H9 (cell line): ENCODE measurements at regions not wholly inside any gene's neighbourhood (a gene's known extent, or its start where the extent isn't known, plus 50 kb on each side); places are given as distances from the start of the nearest gene placed in this dataset.

Experiments
- DNase-seq: peaks from one replicate; pipeline ENCODE4 v3.0.0-alpha.2; 2017
- H2AFZ ChIP-seq: one replicate; pipeline ENCODE4 v1.6.1; 2013; ENCODE audit warnings: mild to moderate bottlenecking, low read length, control low read depth, moderate library complexity
- H2AK5ac ChIP-seq: 2 replicates; pipeline ENCODE4 v1.6.1; 2013; ENCODE audit warnings: low read length, control low read depth, mixed read lengths; ENCODE audit not compliant: insufficient read length
- H2BK120ac ChIP-seq: one replicate; pipeline ENCODE4 v1.6.1; 2013; ENCODE audit warnings: low read depth, mild to moderate bottlenecking, low read length, control low read depth, inconsistent platforms; ENCODE audit not compliant: poor library complexity, severe bottlenecking
- H2BK12ac ChIP-seq: 2 replicates; pipeline ENCODE4 v1.6.1; 2013; ENCODE audit warnings: low read length, control low read depth, mixed read lengths, low read depth; ENCODE audit not compliant: insufficient read length
- H2BK15ac ChIP-seq: 2 replicates; pipeline ENCODE4 v1.6.1; 2013; ENCODE audit warnings: low read depth, low read length, control low read depth
- H2BK20ac ChIP-seq: one replicate; pipeline ENCODE4 v1.6.1; 2013; ENCODE audit warnings: low read depth, mild to moderate bottlenecking, low read length, control low read depth, inconsistent platforms; ENCODE audit not compliant: poor library complexity, severe bottlenecking
- H2BK5ac ChIP-seq: 2 replicates; pipeline ENCODE4 v1.6.1; 2013; ENCODE audit warnings: low read length, control low read depth, mixed read lengths; ENCODE audit not compliant: insufficient read length
- H3K14ac ChIP-seq: 2 replicates; pipeline ENCODE4 v1.6.1; 2013; ENCODE audit warnings: low read length, control low read depth; ENCODE audit not compliant: insufficient read depth
- H3K18ac ChIP-seq: 2 replicates; pipeline ENCODE4 v1.6.1; 2013; ENCODE audit warnings: low read depth, mild to moderate bottlenecking, mixed read lengths, low read length, control low read depth; ENCODE audit not compliant: insufficient read length
- H3K23ac ChIP-seq: 2 replicates; pipeline ENCODE4 v1.6.1; 2013; ENCODE audit warnings: low read length, control low read depth, mixed read lengths, low read depth; ENCODE audit not compliant: insufficient read length
- H3K23me2 ChIP-seq: 2 replicates; pipeline ENCODE4 v1.6.1; 2013; ENCODE audit warnings: low read depth, mild to moderate bottlenecking, mixed read lengths, low read length, control low read depth; ENCODE audit not compliant: insufficient read length, poor library complexity, severe bottlenecking
- H3K27ac ChIP-seq: 2 replicates; pipeline ENCODE4 v1.5.1; 2013; ENCODE audit warnings: low read length, control low read depth, mixed read lengths, low read depth; ENCODE audit not compliant: insufficient read length
- H3K27me3 ChIP-seq: 2 replicates; pipeline ENCODE4 v1.6.1; 2013; ENCODE audit warnings: low read length, control low read depth, inconsistent platforms; ENCODE audit not compliant: insufficient read depth
- H3K4ac ChIP-seq: 2 replicates; pipeline ENCODE4 v1.6.1; 2013; ENCODE audit warnings: low read depth, mild to moderate bottlenecking, control low read depth, inconsistent platforms, low read length, moderate library complexity
- H3K4me1 ChIP-seq: 2 replicates; pipeline ENCODE4 v1.6.1; 2013; ENCODE audit warnings: low read length, control low read depth, inconsistent platforms; ENCODE audit not compliant: insufficient read depth
- H3K4me2 ChIP-seq: 2 replicates; pipeline ENCODE4 v1.6.1; 2013; ENCODE audit warnings: low read length, control low read depth, mixed read lengths; ENCODE audit not compliant: insufficient read length, insufficient read depth
- H3K56ac ChIP-seq: 2 replicates; pipeline ENCODE4 v1.6.1; 2013; ENCODE audit warnings: low read depth, mild to moderate bottlenecking, mixed read lengths, low read length, control low read depth; ENCODE audit not compliant: insufficient read length
- H3K79me1 ChIP-seq: 2 replicates; pipeline ENCODE4 v1.6.1; 2013; ENCODE audit warnings: low read depth, mild to moderate bottlenecking, moderate library complexity, low read length, control low read depth, inconsistent platforms; ENCODE audit not compliant: insufficient read depth, poor library complexity, severe bottlenecking
- H3K79me2 ChIP-seq: 2 replicates; pipeline ENCODE4 v1.6.1; 2013; ENCODE audit warnings: low read length, control low read depth, inconsistent platforms; ENCODE audit not compliant: insufficient read depth
- H3K9ac ChIP-seq: 2 replicates; pipeline ENCODE4 v1.6.1; 2013; ENCODE audit warnings: low read length, control low read depth, mixed read lengths; ENCODE audit not compliant: insufficient read length; ENCODE audit errors: extremely low read depth
- H3K9me3 ChIP-seq: one replicate; pipeline ENCODE4 v1.6.1; 2013; ENCODE audit warnings: low read depth, low read length, inconsistent platforms; ENCODE audit not compliant: control insufficient read depth
- H3T11ph ChIP-seq: one replicate; pipeline ENCODE4 v1.6.1; 2013; ENCODE audit warnings: mild to moderate bottlenecking, low read length, control low read depth, inconsistent platforms
- H4K20me1 ChIP-seq: one replicate; pipeline ENCODE4 v1.6.1; 2013; ENCODE audit not compliant: control insufficient read depth, insufficient read length, insufficient read depth
- H4K5ac ChIP-seq: 2 replicates; pipeline ENCODE4 v1.6.1; 2013; ENCODE audit warnings: low read depth, mild to moderate bottlenecking, mixed read lengths, low read length, control low read depth; ENCODE audit not compliant: insufficient read length
- H4K8ac ChIP-seq: replicated peaks from 2 replicates; pipeline ENCODE4 v1.6.1; 2013; ENCODE audit warnings: low read length, control low read depth, mixed read lengths, low read depth; ENCODE audit not compliant: insufficient read length
- H4K91ac ChIP-seq: 2 replicates; pipeline ENCODE4 v1.6.1; 2013; ENCODE audit warnings: low read depth, mild to moderate bottlenecking, moderate library complexity, mixed read lengths, low read length, control low read depth; ENCODE audit not compliant: insufficient read length
- H3K27ac Mint-ChIP-seq, 3 experiments: 2 replicates in 2 of 3; 3 replicates in 1 of 3; pipeline ENCODE4 v1.8.0; 2020 to 2021; ENCODE audit warnings: mixed read lengths in 3 of 3, mild to moderate bottlenecking in 1 of 3, moderate library complexity in 1 of 3
- H3K27me3 Mint-ChIP-seq: 2 replicates; pipeline ENCODE4 v1.8.0; 2021; ENCODE audit warnings: low read depth, mild to moderate bottlenecking, moderate library complexity, mixed read lengths
- H3K36me3 Mint-ChIP-seq, 3 experiments: 2 replicates in 2 of 3; 3 replicates in 1 of 3; pipeline ENCODE4 v1.8.0; 2020 to 2021; ENCODE audit warnings: low read depth in 3 of 3, mixed read lengths in 3 of 3; ENCODE audit not compliant: insufficient read depth in 1 of 3
- H3K4me1 Mint-ChIP-seq, 2 experiments: 2 replicates each; pipeline ENCODE4 v1.8.0; 2020; ENCODE audit warnings: mixed read lengths in 2 of 2
- H3K4me3 Mint-ChIP-seq, 2 experiments: 2 replicates in 1 of 2; 3 replicates in 1 of 2; pipeline ENCODE4 v1.8.0; 2020 to 2021; ENCODE audit warnings: mild to moderate bottlenecking in 2 of 2, mixed read lengths in 2 of 2, moderate library complexity in 1 of 2
- H3K9me3 Mint-ChIP-seq, 2 experiments: 2 replicates in 1 of 2; 3 replicates in 1 of 2; pipeline ENCODE4 v1.8.0; 2020; ENCODE audit warnings: mild to moderate bottlenecking in 2 of 2, mixed read lengths in 2 of 2, moderate library complexity in 1 of 2
- WGBS: extraction: QIAGEN DNeasy Blood & Tissue Kit; methylation state at CpG from one replicate; pipeline ENCODE4 v1.1.7; 2013; ENCODE audit warnings: missing lambda C conversion rate, low lambda C conversion rate, mixed read lengths; ENCODE audit not compliant: insufficient read length; ENCODE audit errors: extremely low coverage; 5-methylcytosine and 5-hydroxymethylcytosine counted together
- TF ChIP-seq, protein P1 (sequence below): fragments of 200-600 bp; sonication (generic); conservative IDR thresholded peaks from 3 replicates; pipeline ENCODE4 v1.8.0; 2021; ENCODE audit warnings: antibody characterized with exemption, mild to moderate bottlenecking

DNA sequence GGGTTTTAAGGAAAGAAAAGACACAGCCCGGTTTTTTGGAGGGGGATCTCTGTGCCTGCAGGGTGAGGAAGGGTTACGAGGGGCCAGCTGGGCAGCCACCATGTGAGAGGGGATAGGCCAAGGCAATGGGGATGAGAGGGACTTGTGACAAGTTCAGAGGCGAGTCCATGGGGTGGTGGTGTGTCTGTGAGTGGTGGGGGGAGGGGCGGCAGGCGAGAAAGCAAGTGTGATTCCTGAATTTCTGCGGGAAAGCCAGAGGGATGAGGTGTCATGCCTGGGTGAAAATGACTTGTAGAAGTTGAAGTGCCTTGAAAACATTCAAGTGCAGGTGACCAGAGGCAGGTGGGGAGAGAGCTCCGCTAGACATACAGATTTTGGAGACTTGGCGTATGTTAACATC lies 61.0 kb upstream of the RNF32 start:
- Mint-ChIP-seq H3K27me3 (peaks cover 65% of the 10 kb centered on the region), H3K4me1 (peaks cover 41 to 52% of the 10 kb centered on the region in 2 experiments), H3K36me3 (peaks cover 0 to 5% (median 3%) of the 10 kb centered on the region in 3 experiments; a peak in 3 of 7 replicates), H3K9me3 (peaks cover 2 to 4% of the 10 kb centered on the region in 2 experiments; a peak in 3 of 5 replicates), H3K27ac (peak overlapping the region in 2 of 3 experiments; percentile 11 to 52; a peak in 4 of 7 replicates), H3K4me3 (no peak overlapping the region; a peak in 1 of 5 replicates)
- no peak overlapping the region for H3K56ac ChIP-seq
- no CpG with 5 or more reads among the region's 8 CpGs for whole genome bisulfite sequencing
- H3K23me2 ChIP-seq, result no peaks in the 10 kb centered on the region
- H3K9me3 ChIP-seq, result no peaks in the 10 kb centered on the region
- H2BK120ac ChIP-seq, result no peak overlapping the region
- no peak overlapping the region for H3K4ac ChIP-seq
- peak overlapping the region; percentile 57 for H3K18ac ChIP-seq
- no peak overlapping the region for H3K27ac ChIP-seq
- no peak overlapping the region for H3T11ph ChIP-seq
- no peaks in the 10 kb centered on the region for H3K79me1 ChIP-seq
- H3K23ac ChIP-seq, result no peak overlapping the region
- H4K5ac ChIP-seq, result no peak overlapping the region
- H2BK20ac ChIP-seq, result no peak overlapping the region
- H3K79me2 ChIP-seq, result no peaks in the 10 kb centered on the region
- H2BK12ac ChIP-seq, result no peak overlapping the region
- DNase-seq, result no peak
- no peak overlapping the region for H4K8ac ChIP-seq
- H3K27me3 ChIP-seq, result no peaks in the 10 kb centered on the region
- peak overlapping the region; percentile 12; the same call in 1 of the 2 replicates for H3K14ac ChIP-seq
- TF ChIP-seq, protein P1, sequence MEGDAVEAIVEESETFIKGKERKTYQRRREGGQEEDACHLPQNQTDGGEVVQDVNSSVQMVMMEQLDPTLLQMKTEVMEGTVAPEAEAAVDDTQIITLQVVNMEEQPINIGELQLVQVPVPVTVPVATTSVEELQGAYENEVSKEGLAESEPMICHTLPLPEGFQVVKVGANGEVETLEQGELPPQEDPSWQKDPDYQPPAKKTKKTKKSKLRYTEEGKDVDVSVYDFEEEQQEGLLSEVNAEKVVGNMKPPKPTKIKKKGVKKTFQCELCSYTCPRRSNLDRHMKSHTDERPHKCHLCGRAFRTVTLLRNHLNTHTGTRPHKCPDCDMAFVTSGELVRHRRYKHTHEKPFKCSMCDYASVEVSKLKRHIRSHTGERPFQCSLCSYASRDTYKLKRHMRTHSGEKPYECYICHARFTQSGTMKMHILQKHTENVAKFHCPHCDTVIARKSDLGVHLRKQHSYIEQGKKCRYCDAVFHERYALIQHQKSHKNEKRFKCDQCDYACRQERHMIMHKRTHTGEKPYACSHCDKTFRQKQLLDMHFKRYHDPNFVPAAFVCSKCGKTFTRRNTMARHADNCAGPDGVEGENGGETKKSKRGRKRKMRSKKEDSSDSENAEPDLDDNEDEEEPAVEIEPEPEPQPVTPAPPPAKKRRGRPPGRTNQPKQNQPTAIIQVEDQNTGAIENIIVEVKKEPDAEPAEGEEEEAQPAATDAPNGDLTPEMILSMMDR, result no peak
- no peak overlapping the region for H2AK5ac ChIP-seq
- H3K9ac ChIP-seq, result no peak overlapping the region
- H4K91ac ChIP-seq, result no peak overlapping the region
- no peak overlapping the region for H3K4me2 ChIP-seq
- H2BK5ac ChIP-seq, result no peak overlapping the region
- H2BK15ac ChIP-seq, result no peak overlapping the region
- no peaks in the 10 kb centered on the region for H4K20me1 ChIP-seq
- H3K4me1 ChIP-seq, result peaks cover 10% of the 10 kb centered on the region; the same call in 1 of the 2 replicates
- no peak overlapping the region for H2AFZ ChIP-seq
